GM19468 (cell line): ENCODE measurements at regions not wholly inside any gene's neighbourhood (a gene's known extent, or its start where the extent isn't known, plus 50 kb on each side); places are given as distances from the start of the nearest gene placed in this dataset.

Experiments used
- ATAC-seq: cut with Tn5 transposase; IDR thresholded peaks from one replicate; pipeline ENCODE4 v1.9.1; 2021; ENCODE audit warnings: mild to moderate bottlenecking, moderate library complexity, moderate number of reproducible peaks; ENCODE audit not compliant: unreplicated experiment; ENCODE audit errors: extremely low read depth

- no peak for ATAC-seq
These were observed 485.9 kb downstream of the NSUN3 start for GRCh38 chr3:94548581-94549316.

- ATAC-seq: no peak
These were observed 498.2 kb downstream of the NSUN3 start for GRCh38 chr3:94561094-94561493.

GRCh38 chr3:94564247-94564646 is 501.4 kb downstream of the NSUN3 start:
- no peak for ATAC-seq

GRCh38 chr3:94568041-94568440 is 505.2 kb downstream of the NSUN3 start:
- ATAC-seq: no peak

- no peak for ATAC-seq
These were observed 510.5 kb downstream of the NSUN3 start for GRCh38 chr3:94573337-94573736.

GRCh38 chr3:94587291-94587690 is 524.4 kb downstream of the NSUN3 start:
- ATAC-seq: no peak

- ATAC-seq: no peak
These were observed 530.8 kb downstream of the NSUN3 start for GRCh38 chr3:94593526-94594150.

- ATAC-seq: no peak
These were observed 533.3 kb downstream of the NSUN3 start for GRCh38 chr3:94596141-94596540.

GRCh38 chr3:94596887-94597566 is 534.2 kb downstream of the NSUN3 start:
- ATAC-seq: no peak

- ATAC-seq: no peak
These were observed 544.9 kb downstream of the NSUN3 start for GRCh38 chr3:94607778-94608177.

- ATAC-seq: no peak
These were observed 547.0 kb downstream of the NSUN3 start for GRCh38 chr3:94609908-94610307.

- no peak for ATAC-seq
These were observed 548.7 kb downstream of the NSUN3 start for GRCh38 chr3:94611596-94611995.

- no peak for ATAC-seq
These were observed 549.8 kb downstream of the NSUN3 start for GRCh38 chr3:94612631-94613030.

GRCh38 chr3:94614192-94614591 is 551.3 kb downstream of the NSUN3 start:
- no peak for ATAC-seq

GRCh38 chr3:94615275-94616065 is 552.6 kb downstream of the NSUN3 start:
- no peak for ATAC-seq

- ATAC-seq: no peak
These were observed 554.0 kb downstream of the NSUN3 start for GRCh38 chr3:94616833-94617232.

GRCh38 chr3:94617312-94617711 is 554.5 kb downstream of the NSUN3 start:
- ATAC-seq: no peak

GRCh38 chr3:94619643-94620042 is 556.8 kb downstream of the NSUN3 start:
- ATAC-seq: no peak

- ATAC-seq: no peak
These were observed 563.7 kb downstream of the NSUN3 start for GRCh38 chr3:94626573-94626972.

GRCh38 chr3:94627689-94628088 is 564.8 kb downstream of the NSUN3 start:
- ATAC-seq: no peak

- no peak for ATAC-seq
These were observed 580.5 kb downstream of the NSUN3 start for GRCh38 chr3:94643400-94643799.
